ENCODE measurements at regions not wholly inside any gene's neighbourhood (a gene's known extent, or its start where the extent isn't known, plus 50 kb on each side); places are given as distances from the start of the nearest gene placed in this dataset.

DNA sequence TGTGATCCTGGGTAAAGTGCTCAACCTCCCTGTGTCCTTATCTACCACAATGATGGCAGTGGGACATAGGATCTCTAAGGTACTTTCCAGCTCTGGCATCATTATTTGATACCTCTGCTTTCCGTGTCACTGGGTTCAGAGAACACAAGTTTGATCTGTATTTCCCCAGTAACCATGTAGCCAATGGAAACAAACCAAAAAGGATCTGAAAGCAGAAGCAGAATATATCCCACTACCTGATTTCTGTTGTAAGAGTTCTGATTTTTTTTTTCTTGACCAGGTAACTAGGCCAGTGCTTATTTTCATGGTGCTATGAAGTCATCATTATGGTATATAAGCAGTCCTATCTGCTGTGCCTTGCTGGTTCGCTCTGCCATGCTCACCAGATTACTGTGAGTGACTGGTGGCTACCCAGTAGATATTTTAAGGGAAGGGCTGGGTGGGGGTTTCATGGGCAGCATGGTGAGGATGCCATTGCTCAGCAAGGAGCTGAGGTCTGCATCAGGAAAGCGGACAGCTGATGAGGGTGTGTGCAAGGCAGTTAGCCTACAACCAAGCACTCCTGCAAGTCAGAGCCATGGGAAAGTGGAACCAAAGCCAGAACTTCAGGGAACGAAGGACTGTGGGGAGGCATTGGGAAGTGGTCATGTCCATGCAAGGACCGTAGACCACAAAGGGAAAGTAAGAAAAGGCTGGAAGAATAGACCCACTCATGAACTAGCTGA is 104.9 kb upstream of the EDEM3 start (continued):
- no peak for TF ChIP-seq ZNF687 (IDR thresholded peaks at IDR 0.05)
- no peak for TF ChIP-seq CUX1 (IDR thresholded peaks at IDR 0.05; ENCODE audit: insufficient replicate concordance, low read depth, low read length)

Data from GM12878 (cell line).